ENCODE measurements at regions not wholly inside any gene's neighbourhood (a gene's known extent, or its start where the extent isn't known, plus 50 kb on each side); places are given as distances from the start of the nearest gene placed in this dataset.

DNA sequence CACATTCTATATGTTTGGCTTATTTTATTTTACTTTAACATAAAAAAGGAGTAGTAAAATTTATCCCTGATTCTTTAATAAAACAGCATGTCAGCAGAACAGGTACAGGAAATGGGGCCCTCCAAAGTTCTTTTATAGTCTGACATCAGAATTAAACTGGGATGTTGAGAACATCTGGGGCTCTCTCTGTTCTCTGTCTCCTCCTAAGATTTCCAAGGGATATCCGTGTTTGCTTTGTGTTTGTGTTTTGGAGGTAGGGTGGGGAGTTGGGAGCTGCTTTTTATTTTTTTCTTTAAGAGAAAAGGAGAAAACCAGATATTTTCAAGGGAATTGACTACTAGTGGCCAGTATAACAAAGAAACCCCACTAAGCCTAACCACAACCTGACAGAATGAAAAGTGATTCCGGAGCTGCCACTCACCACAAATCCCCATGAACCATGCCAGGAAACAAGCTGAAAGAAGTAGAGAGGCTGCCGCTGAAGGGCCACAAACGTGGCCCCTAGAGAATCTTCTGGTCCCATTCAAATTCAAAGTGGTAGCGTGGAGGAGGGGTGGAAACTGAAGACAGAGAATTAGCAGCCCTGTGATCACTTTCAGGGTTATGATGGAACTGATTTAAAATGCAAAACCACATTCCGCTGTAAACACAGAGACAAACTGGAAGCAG, 369.6 kb upstream of the ADGRL2 start:
- Histone ChIP-seq H3K4me3 (no peak overlapping the region), H3K4me1 (no peaks in the 10 kb centered on the region), H3K27me3 (no peaks in the 10 kb centered on the region), H3K27ac (no peak overlapping the region), H3K36me3 (no peaks in the 10 kb centered on the region), H3K9me3 (no peaks in the 10 kb centered on the region)
- TF ChIP-seq, protein P1, sequence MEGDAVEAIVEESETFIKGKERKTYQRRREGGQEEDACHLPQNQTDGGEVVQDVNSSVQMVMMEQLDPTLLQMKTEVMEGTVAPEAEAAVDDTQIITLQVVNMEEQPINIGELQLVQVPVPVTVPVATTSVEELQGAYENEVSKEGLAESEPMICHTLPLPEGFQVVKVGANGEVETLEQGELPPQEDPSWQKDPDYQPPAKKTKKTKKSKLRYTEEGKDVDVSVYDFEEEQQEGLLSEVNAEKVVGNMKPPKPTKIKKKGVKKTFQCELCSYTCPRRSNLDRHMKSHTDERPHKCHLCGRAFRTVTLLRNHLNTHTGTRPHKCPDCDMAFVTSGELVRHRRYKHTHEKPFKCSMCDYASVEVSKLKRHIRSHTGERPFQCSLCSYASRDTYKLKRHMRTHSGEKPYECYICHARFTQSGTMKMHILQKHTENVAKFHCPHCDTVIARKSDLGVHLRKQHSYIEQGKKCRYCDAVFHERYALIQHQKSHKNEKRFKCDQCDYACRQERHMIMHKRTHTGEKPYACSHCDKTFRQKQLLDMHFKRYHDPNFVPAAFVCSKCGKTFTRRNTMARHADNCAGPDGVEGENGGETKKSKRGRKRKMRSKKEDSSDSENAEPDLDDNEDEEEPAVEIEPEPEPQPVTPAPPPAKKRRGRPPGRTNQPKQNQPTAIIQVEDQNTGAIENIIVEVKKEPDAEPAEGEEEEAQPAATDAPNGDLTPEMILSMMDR (IDR thresholded peaks at IDR 0.05) = no peak
- DNase-seq = no peak
- intact Hi-C loops (cut with DNase I; ENCODE audit: low total_unique reads) = no loop called here

DNA sequence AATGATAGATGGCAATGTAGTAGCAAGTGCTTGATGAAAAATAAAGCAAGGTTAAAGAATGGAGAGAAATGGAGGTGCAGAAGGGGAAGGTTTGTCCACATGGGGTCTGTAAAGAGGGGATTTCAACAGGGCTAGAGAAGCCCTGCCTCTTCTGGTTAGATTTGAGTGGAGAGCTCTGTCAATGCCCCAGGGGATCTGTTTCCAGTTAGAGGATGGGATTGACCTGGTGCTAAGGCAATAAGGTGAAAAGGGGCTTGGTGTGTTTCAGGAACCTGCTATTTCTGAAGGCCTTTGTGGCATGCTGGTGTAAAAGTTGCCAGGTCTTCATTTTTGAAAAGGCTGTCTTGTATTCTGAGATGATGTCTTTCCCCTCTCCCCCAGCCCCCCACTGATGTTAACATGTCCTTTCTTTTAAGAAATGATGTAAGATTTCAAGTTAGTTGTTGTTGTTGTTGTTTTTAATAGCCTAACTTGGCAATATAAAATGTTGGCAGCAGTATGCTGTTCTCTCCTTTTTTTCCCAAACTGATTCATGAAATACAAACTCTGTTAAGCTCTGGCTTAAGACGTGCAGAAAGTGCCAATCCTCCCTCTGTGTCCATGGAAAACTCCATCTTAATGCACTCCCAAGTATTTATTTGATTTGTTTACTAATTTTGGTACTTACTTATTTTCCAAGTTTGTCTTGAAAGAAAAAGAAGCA, 370.3 kb upstream of the ADGRL2 start:
- H3K27ac ChIP-seq = no peak overlapping the region
- TF ChIP-seq, protein P1 (IDR thresholded peaks at IDR 0.05) = no peak
- no peak overlapping the region for H3K4me3 ChIP-seq
- no peaks in the 10 kb centered on the region for H3K9me3 ChIP-seq
- H3K27me3 ChIP-seq = no peaks in the 10 kb centered on the region
- no peaks in the 10 kb centered on the region for H3K36me3 ChIP-seq
- intact Hi-C loops (cut with DNase I; ENCODE audit: low total_unique reads) = no loop called here
- H3K4me1 ChIP-seq = no peaks in the 10 kb centered on the region
- no peak for DNase-seq

DNA sequence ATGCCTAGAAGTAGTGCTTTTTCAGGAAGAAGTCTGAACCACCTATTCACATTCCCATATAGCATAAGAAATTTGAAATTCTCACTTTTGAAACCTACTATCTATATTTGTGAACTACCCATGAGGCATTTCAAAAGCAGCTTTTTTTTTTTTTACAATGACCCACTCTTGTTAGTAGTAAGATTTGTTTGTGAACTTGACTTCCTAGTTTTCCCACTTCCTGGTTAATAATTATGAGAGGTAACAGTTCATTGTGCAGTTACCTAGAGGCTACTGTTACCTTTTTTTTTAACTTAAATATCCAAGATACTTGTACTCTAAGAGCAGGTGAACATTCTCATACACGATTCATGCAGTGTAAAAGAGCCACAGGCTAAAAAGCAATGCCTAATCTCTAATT, 371.7 kb upstream of the ADGRL2 start:
- no peaks in the 10 kb centered on the region for H3K9me3 ChIP-seq
- DNase-seq = no peak
- H3K4me1 ChIP-seq = no peaks in the 10 kb centered on the region
- no peak overlapping the region for H3K4me3 ChIP-seq
- intact Hi-C loops (cut with DNase I; ENCODE audit: low total_unique reads) = no loop called here
- TF ChIP-seq, protein P1 (IDR thresholded peaks at IDR 0.05) = no peak
- H3K27ac ChIP-seq = no peak overlapping the region
- H3K27me3 ChIP-seq = no peaks in the 10 kb centered on the region
- no peaks in the 10 kb centered on the region for H3K36me3 ChIP-seq

DNA sequence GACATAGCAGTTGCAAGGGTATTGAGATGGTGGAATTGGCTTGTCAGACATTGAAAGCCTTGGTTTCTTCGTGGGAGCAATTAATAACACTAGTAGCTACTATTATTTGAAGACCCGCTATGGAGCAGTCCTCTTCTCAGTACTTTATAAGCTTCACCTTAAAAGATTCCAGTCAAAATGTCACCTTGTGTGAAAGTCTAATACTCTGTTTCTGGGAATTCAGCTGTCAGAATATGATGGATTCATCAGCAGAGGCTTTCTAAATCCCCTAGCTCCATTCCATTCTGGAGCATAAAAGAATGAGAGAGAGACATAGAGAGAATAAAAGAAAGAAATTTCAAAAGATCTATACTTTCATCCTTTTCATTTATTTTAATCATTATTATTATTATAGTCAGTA, 375.9 kb upstream of the ADGRL2 start:
- Histone ChIP-seq H3K4me1 (no peaks in the 10 kb centered on the region), H3K27ac (no peak overlapping the region), H3K9me3 (no peaks in the 10 kb centered on the region), H3K27me3 (no peaks in the 10 kb centered on the region), H3K36me3 (no peaks in the 10 kb centered on the region), H3K4me3 (no peak overlapping the region)
- DNase-seq = no peak
- TF ChIP-seq, protein P1 (IDR thresholded peaks at IDR 0.05) = no peak
- intact Hi-C loops (cut with DNase I; ENCODE audit: low total_unique reads) = no loop called here

DNA sequence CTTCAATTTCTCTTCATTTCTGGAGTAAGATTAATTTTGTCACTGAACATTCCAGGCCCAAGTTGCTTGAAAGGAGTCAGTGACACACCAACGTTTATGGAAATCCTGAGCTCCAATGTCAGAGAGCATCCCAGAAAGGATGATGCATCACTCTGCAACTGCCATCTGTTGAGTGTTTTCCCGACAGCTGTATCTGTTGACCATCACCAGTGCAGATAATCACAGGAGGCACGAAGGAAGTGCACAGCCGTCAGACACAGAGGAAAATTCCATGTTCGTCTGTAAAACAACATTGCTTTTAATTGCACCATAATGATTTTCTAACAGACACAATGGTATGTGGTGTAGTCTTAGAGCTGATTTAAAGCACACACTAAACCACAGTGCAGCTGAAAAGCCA, 376.7 kb upstream of the ADGRL2 start:
- no peak overlapping the region for H3K27ac ChIP-seq
- intact Hi-C loops (cut with DNase I; ENCODE audit: low total_unique reads) = no loop called here
- H3K9me3 ChIP-seq = no peaks in the 10 kb centered on the region
- TF ChIP-seq, protein P1 (IDR thresholded peaks at IDR 0.05) = no peak
- no peaks in the 10 kb centered on the region for H3K27me3 ChIP-seq
- no peaks in the 10 kb centered on the region for H3K36me3 ChIP-seq
- no peak for DNase-seq
- H3K4me1 ChIP-seq = no peaks in the 10 kb centered on the region
- no peak overlapping the region for H3K4me3 ChIP-seq

Measured in tibial artery (tissue), 4 donors.